ENCODE measurements at regions not wholly inside any gene's neighbourhood (a gene's known extent, or its start where the extent isn't known, plus 50 kb on each side); places are given as distances from the start of the nearest gene placed in this dataset.
"Not testable (repeated sequence)": the region's sequence is repeated elsewhere in the genome, so short reads cannot be mapped to it uniquely, and the experiment has no call there.

DNA sequence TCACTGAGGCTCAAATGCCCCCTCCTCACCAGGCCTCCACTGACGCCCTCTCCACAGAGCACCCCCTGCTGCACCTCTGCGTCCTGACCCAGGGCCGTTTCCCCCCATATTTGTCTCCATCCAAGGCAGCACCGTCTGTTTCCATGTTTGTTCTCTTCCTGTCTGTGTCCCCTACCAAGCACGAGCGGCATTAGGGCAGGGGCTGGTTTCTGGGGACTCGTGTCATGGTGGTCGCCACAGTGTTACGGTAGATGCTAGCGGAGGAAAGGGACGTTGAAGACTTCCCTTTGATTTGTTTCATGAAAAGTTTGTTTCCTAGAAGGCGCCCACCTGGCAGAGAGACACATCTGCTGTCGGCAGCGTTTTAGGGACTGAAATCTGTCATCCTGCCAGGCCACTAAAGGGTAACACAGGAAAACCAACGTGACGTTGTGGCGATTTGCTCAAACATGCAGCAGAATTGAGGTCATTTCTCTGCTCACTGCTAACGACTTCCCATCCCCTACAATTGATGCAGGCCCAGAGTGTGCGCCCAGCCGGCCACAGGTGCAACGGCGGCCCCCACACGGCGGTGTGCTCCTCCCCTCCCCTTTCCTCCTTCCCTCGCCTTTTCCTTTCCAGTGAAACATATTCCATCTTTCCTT lies 79.3 kb upstream of the IRX4 start:
- DNase-seq, result no peak

DNA sequence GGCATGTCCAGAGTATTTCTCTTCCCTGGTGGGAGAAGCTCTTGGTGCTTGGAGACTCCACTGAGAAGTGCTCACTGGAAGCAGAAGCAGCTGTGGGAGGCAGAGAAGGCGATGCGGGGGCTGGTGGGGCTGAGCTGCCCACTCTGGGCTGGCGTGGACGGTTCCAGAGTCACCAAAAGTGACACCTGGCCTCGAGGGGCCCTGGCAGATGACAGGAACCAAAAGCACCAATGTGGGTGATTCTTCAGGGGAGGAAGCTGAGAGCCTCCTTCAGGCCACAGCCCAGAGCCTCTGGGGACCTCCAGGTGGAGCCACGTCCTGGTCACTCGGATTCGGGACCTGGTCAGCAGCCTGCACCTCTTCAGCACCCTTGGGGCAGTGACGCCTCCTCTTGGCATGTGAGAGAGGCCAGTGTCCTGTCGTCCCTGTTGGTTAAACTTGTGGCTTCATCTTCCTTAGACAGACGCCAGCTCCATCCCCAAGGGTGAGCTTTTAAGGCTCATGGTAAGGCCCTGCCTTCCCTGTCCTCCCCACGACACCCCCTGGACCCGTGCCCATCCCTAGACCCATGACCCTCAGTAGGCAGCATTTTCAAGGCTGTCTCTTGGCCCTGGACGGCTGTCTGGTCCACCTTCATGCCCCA lies 78.7 kb upstream of the IRX4 start:
- no peak for DNase-seq

DNA sequence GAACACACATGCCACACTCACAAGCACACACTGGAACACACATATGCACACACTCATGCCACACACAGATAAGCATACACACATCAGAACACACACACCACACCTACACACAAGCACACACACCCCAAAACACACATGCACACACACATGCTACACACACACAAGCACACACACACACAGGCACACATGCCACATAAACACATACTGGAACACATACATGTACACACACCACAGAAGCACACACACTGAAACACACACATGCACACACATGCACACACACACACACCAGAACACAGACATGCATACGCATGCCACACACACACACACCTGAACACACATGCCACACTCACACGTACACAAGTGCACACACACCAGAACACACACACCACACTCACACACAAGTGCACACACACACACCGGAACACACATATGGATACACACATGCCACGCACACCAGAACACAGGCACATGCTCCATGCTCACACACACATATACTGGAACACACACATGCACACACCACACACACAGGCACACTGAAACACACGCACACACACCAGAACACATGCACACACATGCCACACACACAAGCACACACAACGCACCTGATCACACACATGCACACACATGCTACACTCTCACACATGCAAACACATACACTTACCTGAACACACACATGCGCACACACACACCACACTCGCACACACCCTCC lies 78.0 kb upstream of the IRX4 start:
- no peak for DNase-seq

DNA sequence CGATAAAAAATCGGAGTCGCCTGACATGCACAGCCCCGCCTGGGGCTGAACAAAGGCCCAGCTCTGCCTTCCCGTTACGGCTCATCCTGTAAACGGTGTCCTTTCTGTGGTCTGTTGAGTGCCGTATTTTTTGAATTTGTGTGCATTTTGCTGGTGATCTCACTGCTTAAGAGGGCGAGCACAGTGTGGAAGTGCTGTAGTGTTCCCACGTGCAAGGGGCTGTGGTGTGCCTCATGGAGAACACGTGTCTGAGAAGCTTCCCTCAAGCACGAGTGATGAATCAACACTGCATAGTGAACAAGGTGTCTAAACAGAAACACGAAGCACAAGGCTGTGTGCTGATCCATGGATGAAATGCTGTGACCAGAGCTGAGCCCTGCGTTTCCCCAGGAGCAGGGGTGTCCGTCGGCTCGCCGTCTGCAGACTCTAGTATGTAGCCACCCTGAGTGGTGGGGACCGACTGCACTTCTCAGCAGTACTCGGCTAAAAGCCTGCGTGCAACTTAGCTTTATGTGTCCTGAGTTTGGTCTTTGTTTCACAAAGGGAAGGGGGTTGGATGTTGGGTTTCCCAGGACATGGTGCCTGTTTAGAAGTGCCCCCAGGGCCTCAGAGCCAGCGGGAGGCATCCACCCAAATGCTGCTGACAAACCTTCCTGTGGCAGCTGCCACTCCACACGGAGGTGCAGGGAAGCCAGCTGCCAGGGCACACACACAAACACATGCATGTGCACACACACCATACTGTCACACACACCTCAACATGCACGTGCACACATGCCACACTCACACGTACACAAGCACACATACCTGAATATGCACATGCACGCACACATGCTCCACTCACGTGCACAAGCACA lies 77.2 kb upstream of the IRX4 start:
- no peak for DNase-seq

DNA sequence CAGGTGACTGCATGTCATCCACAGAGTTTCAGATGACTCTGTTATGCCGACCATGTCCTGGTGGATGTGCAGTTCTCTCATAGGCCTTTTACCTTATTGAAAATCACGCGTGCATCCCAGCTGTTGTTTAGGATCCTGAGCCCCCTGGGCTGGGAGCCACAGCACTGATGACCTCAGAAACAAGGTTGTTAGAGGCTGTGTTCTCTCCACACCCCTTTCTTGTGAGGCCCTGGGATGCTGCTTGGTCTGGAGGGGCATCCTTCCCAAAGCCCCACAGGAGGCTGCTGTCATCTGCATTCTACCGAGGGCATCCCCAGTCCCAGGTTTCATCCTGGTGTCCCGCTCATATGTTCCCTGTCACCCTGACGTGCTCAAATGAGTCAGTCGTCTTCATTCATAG lies 76.5 kb upstream of the IRX4 start:
- no peak for DNase-seq

DNA sequence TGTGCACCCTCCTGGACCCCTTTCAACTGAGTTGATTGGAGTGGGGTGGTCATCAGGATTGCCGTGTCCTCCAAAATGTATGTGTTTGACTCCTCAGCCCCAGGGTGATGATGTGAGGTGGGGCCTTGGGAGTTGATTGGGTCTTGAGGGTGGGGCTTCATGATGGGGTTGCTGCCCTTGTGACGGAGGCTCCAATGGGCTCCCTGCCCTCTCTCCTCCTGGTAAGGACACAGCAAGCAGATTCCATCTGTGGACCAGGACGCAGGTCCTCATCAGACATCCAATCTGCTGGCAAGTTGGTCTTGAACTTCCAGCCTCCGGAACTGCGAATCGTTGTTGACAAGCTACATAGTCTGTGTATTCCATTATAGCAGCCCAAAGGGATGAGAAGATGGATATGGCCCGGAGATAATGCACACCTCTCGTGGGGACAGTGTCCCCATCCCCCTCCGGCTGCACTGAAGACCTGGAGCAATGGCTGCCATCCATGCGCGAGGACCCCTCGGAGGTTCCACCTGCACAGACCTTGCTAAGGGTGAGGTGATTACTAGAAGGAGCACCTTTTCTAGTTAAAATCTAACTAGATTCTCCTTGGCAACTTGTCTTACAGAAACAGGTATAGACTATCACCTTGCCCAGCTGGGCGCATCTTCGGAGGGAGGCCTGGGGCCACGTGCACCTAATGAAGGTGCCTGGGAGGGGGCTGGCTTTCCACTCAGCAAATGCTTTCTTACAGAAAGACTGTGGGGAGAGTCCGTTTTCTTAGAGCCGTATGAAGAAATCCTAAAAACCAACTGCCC lies 75.7 kb upstream of the IRX4 start:
- DNase-seq, result no peak

DNA sequence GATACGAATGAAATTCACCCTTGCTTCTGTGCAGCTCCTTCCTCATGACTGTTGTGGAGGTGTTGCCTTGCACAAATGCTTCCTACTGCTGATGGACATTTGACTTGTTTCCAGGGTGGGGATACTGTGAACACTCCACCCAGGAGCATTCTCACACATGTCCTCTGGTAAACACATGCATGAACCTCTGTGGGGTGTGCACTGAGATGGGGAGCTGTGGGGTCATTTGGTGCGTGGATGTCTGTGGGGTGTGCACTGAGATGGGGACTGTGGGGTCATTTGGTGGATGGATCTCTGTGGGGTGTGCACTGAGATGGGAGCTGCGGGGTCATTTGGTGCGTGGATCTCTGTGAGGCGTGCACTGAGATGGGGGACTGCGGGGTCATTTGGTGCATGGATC lies 72.9 kb upstream of the IRX4 start:
- no peak for DNase-seq

DNA sequence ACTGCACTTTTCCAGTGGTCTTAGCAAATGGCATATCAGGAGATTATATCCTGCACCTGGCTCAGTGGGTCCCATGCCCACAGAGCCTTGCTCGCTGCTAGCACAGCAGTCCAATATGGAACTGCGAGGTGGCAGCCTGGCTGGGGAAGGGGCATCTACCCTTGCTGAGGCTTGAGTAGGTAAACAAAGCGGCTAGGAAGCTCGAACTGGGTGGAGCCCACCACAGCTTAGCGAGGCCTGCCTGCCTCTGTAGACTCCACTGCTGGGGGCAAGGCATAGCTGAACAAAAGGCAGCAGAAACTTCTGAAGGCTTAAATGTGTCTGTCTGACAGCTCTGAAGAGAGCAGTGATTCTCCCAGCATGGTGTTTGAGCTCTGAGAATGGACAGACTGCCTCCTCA lies 71.0 kb upstream of the IRX4 start:
- DNase-seq, result not testable (repeated sequence)

DNA sequence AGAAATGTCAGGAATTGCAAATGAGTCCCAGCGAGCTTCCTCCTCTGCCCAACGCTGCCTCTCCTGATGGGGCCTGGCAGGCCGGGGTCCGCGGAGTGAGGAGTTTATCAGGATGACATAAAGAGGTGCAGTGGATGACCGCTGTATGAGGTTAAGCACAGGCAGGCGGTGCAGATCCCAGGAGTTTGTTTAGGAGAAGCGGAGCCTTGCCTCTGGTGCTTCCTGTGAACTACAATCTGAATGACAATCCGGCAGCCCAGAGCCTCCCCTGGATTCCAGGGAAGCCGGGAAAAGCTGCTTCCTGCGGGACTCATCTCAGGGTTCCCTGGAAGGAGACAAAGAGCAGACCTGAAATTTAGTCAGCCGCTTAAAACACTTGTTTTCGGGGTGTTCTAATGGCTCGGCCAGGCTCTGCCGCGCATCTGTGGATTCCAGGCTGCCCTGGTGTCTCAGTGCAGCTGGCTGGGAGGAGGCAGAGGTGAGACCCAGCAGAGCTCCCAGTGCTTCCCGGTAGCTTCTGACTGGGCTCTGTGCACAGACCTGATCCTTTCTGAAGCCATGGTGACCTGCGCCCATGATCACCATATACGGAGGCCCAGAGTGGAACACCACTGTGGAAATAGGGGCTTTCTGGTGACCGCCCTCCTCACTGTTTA lies 69.8 kb upstream of the IRX4 start:
- no peak for DNase-seq

DNA sequence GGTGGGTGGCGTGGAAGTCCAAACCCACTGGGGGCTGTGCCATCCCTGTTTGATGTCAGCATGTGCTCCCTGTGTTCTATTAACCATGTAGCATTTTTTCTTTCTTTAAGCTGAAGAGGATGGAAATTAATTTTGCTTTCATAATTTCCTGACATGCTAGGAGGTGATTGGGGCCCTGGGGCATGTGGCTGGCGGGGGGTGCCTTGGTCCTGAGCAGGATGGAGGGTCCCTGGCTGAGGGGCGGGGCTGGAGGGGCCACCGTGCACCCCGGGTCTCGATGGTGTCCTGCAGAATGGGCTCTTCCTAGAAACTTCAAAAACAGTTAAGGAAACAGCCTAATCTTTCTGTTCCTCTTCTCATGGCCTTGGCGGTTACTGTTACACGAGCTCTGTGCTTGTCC lies 69.3 kb upstream of the IRX4 start:
- no peak for DNase-seq

DNA sequence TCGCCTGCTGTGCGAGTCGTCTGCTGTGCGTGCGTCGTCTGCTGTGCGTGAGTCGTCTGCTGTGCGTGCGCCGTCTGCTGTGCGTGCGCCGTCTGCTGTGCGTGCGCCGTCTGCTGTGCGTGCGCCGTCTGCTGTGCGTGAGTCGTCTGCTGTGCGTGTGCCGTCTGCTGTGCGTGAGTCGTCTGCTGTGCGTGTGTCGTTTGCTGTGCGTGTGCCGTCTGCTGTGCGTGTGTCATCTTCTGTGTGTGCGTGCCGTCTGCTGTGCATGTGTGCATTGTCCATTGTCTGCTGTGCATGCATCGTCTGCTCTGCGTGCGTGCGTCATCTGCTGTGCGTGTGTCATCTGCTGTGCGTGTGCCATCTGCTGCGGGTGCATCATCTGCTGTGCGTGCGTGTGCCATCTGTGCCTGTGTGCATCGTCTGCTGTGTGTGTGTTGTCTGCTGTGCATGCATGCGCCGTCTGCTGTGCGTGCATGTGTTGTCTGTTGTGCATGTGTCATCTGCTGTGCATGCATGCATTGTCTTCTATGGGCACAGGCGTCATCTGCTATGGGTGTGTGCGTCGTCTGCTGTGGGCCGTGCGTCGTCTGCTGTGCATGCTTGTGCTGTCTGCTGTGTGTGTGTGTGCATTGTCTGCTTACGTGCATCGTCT lies 68.6 kb upstream of the IRX4 start:
- no peak for DNase-seq

DNA sequence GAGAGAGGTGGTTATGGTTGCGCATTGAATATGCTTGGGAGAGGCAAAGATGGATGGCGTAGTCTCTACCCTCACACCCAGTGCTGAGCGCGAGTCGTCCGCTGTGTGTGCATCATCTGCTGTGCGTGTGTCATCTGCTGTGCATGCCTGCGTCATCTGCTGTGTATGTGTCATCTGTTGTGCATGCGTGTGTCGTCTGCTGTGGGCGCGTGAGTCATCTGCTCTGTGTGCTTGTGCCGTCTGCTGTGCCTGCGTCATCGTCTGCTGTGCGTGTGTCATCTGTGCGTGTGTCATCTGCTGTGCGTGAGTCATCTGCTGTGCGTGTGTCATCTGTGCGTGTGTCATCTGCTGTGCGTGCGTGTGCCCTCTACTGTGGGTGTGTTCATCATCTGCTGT lies 68.0 kb upstream of the IRX4 start:
- DNase-seq, result no peak

DNA sequence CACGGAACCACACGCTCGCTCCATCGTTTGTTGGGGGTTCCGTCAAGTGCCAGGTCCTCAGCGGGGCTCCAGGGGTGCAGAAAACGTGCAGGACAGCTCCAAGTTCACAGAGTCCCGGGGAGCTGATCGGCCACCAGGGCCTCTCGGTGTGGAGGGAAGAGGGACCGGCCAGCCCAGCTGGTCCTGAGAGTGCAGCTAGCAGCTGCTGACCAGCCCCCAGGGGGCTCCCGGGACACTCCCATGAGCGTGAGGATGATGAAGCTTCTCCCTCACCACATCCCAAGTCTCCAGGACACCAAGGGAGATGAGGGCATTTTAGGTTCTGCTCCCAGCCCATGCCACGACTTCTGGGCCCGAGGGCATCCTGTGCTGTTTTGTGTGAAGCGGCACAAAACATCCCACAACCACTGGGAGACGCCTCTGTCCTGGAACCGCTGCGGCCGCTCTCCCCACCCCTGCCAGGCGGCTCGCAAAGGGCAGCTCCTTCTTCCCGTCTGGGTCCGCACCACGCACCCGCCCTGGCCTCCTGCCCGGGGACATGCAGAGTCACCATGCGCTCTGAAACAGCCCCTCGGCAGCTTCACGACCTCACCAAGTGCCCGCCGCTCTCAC lies 67.5 kb upstream of the IRX4 start:
- no peak for DNase-seq

DNA sequence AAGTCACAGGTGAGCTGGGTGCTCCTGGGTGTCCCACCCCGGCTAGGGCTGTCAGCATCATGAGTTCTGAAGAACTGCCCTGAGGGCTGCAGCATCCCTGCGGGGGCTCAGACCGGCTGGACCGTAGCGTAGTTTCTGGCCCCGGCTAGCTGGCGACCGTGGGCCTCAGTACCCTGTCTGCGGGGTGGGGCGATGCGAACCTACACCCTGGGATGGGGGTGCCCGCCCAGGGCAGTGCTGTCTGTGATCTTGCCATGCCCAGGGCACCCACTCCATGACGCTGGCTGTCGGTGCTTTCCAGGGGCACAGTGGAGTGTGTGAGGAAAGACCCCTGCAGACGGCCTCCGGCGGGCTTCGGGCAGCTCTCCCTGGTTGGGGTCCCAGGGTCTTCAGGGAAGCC lies 66.5 kb upstream of the IRX4 start:
- DNase-seq, result no peak

DNA sequence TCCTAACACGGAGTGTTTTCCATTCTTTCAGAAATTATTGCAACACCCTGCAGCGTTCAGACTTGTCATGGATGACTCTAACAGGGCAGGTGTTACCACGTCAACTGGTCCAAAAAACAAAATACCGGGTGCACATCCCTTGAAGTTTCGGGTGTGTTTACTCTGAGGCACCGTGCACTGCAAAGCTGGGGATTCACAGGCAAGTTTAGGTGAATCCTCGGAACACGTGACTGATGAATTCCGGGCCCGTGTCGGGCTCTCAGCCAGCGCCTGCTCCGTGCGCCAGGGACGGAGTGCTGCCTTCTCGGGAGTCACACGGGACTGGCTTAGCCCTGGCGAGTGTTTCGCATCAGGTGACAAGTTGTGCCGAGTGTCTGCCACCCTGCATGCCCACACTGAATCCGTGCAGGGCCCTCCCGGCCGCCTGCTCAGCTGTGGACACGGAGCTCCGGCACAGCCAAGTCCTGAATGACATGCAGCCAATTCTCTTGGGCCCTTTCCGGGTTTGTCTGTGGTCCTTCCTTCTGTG lies 66.0 kb upstream of the IRX4 start:
- DNase-seq, result no peak

DNA sequence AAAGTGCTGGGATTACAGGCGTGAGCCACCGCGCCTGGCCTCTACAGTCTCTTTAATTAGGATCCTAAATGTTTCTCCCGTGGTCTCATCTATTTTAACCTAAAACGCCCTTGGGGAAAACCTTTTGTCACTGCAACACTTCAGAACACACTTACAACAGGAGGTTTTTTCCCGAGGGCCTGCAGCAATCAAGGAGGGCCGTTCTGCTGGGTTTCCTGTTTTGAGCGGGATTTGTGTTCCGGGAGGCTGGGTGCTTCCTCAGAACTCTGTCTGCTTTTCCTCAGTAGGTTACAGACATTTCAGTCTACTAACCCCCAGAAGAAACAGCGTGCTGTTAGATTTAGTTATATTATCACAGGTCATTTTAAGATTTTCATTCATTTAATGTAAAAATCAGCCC lies 65.4 kb upstream of the IRX4 start:
- DNase-seq, result no peak

DNA sequence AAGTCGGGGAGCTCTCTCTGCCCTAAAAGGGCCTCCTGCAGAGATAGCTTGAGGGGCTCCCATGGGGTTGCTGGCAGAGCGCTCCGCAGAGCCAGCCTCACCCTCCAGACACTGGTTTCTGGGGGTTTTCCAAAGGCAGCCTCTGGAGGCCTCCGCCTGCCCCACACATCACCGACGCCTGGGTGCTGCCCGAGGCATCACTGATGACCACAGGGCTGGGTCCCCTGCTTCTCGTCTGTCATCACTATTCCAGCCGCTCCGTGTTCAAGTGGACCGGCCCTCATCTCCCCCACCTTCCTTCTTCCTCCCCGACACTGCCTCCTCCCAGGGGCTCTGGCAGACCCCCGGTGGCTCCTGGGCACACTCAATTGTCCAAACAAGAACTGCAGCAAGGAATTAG lies 64.1 kb upstream of the IRX4 start:
- DNase-seq, result no peak

DNA sequence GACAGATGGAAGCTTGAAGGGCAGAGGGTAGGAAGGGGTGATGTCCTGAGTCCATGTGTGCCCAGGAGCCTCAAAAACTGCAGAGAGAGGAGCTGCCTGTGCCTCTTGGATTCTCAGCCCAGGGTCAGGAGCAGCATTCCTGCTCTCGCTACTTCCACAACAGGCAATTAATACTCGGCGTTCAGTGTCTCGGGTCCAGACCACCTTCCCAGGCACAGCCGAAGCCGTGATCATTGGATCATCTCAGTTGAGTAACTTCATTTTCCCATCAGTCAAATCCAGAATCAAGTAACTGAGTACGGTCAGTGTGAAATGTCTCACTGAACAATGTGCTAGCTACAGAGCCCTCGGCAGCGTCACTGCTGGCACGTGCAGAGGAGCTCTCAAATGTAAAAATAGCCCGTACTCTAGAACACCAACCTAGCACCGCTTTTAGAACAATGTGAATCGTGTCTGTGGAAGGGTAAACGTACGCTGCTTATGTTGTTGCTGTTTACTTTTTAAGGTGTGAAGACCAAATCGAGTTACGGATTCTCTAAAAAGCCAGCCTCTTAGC lies 63.5 kb upstream of the IRX4 start:
- DNase-seq, result no peak

DNA sequence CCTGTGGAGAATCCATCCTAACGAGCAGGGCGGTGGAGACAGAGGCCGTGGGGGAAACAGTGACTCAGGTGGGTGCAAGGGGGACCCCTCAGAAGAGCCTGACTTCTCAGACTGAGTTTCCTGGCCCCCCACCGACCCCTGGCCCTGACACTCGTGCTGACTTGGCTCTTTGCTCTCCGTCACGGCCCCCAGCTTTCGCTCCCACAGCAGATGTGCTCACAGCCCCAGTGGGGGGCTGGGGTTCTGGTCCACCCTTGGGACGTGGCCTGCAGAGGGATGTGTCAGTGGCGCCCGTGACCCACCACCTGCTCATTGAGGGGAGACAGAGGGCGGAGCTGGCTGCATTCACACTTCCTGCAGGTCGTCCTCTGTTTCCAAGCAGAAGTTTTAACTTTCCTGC lies 62.9 kb upstream of the IRX4 start:
- DNase-seq, result no peak

DNA sequence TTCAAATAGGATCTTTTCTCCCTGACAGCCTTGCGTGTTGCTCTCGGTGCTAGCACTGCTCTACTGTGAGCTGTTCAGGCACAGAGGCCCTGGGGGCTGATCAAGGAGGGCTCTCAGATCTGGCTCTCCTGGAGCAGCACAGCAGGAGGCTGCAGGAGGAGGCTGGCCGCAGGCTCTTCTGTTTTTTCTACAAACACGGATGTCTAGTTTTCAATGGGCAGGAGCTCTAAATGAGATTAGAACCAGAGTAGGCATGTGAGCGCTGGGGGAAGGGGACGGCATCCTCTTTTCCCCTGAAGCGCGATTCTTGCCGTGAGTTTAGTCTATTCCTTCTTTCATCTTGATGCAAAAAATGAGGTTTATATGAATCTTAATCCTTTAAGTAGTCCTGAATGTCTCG lies 61.7 kb upstream of the IRX4 start:
- DNase-seq, result no peak

DNA sequence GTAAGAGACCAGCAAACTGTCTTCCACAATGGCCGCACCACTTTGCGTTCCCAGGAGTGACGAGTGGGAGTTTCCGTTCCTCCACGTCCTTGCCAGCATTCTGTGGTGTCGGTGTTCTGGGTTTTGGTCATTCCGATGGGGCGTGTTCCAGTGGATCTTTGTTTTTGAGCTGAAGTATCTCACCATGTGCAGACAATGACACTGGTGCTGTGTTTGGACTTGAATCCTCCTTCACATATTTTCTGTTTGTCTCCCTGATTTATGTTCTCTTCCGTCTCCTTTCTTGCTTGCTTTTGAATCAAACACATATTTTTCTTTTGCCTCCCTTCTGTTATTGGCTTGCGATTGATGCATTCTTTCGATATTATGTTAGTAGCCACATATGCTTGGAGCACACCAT lies 60.8 kb upstream of the IRX4 start:
- no peak for DNase-seq

All from CD4-positive, alpha-beta T cell treated with Interferon gamma for 1 hour (primary cell).